Effector memory CD4-positive, alpha-beta T cell (primary cell): ENCODE measurements at regions not wholly inside any gene's neighbourhood (a gene's known extent, or its start where the extent isn't known, plus 50 kb on each side); places are given as distances from the start of the nearest gene placed in this dataset.

Experiments used
- DNase-seq, 3 donors: peaks; one replicate each; pipeline ENCODE4 v3.0.0-alpha.2; 2020
- H3K27ac ChIP-seq: 2 replicates; pipeline ENCODE4 v1.7.0; 2013; ENCODE audit warnings: mild to moderate bottlenecking, low read length, moderate library complexity; ENCODE audit not compliant: insufficient read depth, poor library complexity, severe bottlenecking
- H3K27me3 ChIP-seq: replicated peaks from 2 replicates; pipeline ENCODE4 v1.7.0; 2013; ENCODE audit warnings: mild to moderate bottlenecking, low read length; ENCODE audit not compliant: insufficient read depth, control insufficient read depth, poor library complexity, severe bottlenecking
- H3K36me3 ChIP-seq: 2 replicates; pipeline ENCODE4 v1.7.0; 2013; ENCODE audit warnings: mild to moderate bottlenecking, low read length, moderate library complexity; ENCODE audit not compliant: control insufficient read depth, insufficient read depth
- H3K4me1 ChIP-seq: 2 replicates; pipeline ENCODE4 v1.7.0; 2013; ENCODE audit warnings: low read length, mild to moderate bottlenecking; ENCODE audit not compliant: control insufficient read depth, insufficient read depth, poor library complexity, severe bottlenecking
- H3K4me3 ChIP-seq: 2 replicates; pipeline ENCODE4 v1.7.0; 2013; ENCODE audit warnings: low read length, low read depth, mild to moderate bottlenecking; ENCODE audit not compliant: insufficient read depth, poor library complexity, severe bottlenecking
- H3K9me3 ChIP-seq: 2 replicates; pipeline ENCODE4 v1.7.0; 2013; ENCODE audit warnings: mild to moderate bottlenecking, low read length, moderate library complexity; ENCODE audit not compliant: control insufficient read depth

GRCh38 chr3:70518356-70518755, 205.9 kb upstream of the MDFIC2 start:
- Histone ChIP-seq H3K27ac (no peak overlapping the region), H3K4me3 (no peak overlapping the region), H3K27me3 (no peaks in the 10 kb centered on the region), H3K4me1 (no peaks in the 10 kb centered on the region), H3K36me3 (no peaks in the 10 kb centered on the region), H3K9me3 (no peaks in the 10 kb centered on the region)
- DNase-seq, result no peak

GRCh38 chr3:70517124-70517890, 204.9 kb upstream of the MDFIC2 start:
- Histone ChIP-seq H3K4me1 (no peaks in the 10 kb centered on the region), H3K36me3 (no peaks in the 10 kb centered on the region), H3K27ac (no peak overlapping the region), H3K27me3 (no peaks in the 10 kb centered on the region), H3K9me3 (no peaks in the 10 kb centered on the region), H3K4me3 (no peak overlapping the region)
- no peak for DNase-seq

DNA sequence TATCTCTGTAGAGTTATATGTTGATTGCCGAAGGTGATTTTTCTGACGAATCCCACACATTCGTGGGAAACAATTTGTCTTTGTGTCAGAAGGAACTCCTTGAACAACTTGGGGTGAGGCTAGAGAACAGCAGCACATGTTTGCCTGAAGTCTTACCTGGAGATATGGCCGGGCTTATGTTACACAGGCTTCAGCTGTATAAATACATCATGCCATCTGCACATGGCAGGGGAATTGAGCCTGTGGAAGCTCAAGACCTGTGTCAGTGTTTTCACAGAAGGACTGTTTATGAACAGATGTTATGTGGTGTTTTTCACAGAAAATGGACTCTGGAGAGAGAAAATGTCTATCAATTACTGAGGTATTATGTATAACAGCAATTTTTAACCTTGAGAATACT, 203.6 kb upstream of the MDFIC2 start:
- H3K27me3 ChIP-seq, result no peaks in the 10 kb centered on the region
- H3K36me3 ChIP-seq, result no peaks in the 10 kb centered on the region
- no peaks in the 10 kb centered on the region for H3K4me1 ChIP-seq
- no peak overlapping the region for H3K4me3 ChIP-seq
- H3K9me3 ChIP-seq, result no peaks in the 10 kb centered on the region
- no peak for DNase-seq
- no peak overlapping the region for H3K27ac ChIP-seq

GRCh38 chr3:70507486-70507885, 195.0 kb upstream of the MDFIC2 start:
- H3K27ac ChIP-seq, result no peak overlapping the region
- H3K27me3 ChIP-seq, result no peaks in the 10 kb centered on the region
- no peaks in the 10 kb centered on the region for H3K9me3 ChIP-seq
- H3K36me3 ChIP-seq, result no peaks in the 10 kb centered on the region
- DNase-seq, result no peak
- H3K4me3 ChIP-seq, result no peak overlapping the region
- no peaks in the 10 kb centered on the region for H3K4me1 ChIP-seq

DNA sequence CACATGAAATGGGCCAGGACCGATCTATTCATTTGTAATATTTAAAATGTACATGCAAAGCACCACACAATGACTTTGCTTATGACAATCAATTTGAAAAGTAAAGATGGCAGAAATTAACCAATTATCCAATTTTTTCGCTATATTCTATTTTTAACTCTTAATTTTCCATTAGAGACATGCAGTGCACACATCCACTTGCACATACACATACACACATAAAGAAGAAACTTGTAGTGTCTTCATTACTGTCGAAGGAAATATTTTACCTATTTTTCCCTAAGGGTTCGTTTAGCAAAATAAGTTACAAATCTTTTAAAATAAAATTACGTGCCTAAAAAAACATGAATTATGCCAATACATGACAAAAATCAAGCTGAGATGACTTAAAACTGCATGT, 194.3 kb upstream of the MDFIC2 start:
- Histone ChIP-seq H3K4me1 (no peaks in the 10 kb centered on the region), H3K9me3 (no peaks in the 10 kb centered on the region), H3K36me3 (no peaks in the 10 kb centered on the region), H3K27me3 (no peaks in the 10 kb centered on the region), H3K27ac (no peak overlapping the region), H3K4me3 (no peak overlapping the region)
- DNase-seq, result no peak

DNA sequence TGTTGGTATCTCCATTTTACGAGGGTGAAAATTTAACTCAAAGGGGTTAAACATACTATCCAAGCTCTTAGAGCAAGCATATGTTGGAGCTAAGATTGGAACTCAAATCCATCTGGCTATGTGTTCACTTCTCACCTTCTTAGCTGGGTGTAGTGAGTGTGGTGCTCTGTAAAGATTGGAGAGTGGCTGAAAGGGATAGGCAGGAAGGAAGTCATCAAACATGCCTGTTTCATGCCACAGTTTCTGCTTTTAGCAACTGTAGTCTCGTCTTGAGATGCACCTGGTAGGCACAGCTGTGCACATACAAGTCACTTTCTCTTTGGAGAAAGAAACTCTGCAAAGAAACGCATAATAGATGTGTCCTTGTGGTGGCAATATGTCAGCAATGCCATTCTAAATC, 189.1 kb upstream of the MDFIC2 start:
- H3K27ac ChIP-seq, result no peak overlapping the region
- no peaks in the 10 kb centered on the region for H3K4me1 ChIP-seq
- H3K9me3 ChIP-seq, result no peaks in the 10 kb centered on the region
- H3K36me3 ChIP-seq, result no peaks in the 10 kb centered on the region
- no peak overlapping the region for H3K4me3 ChIP-seq
- no peaks in the 10 kb centered on the region for H3K27me3 ChIP-seq
- no peak for DNase-seq

- Histone ChIP-seq H3K4me1 (no peaks in the 10 kb centered on the region), H3K4me3 (no peak overlapping the region), H3K27me3 (peaks cover 4% of the 10 kb centered on the region), H3K36me3 (no peaks in the 10 kb centered on the region), H3K9me3 (no peaks in the 10 kb centered on the region), H3K27ac (no peak overlapping the region)
- DNase-seq, result no peak
These were observed 176.4 kb upstream of the MDFIC2 start for GRCh38 chr3:70488816-70489215.

DNA sequence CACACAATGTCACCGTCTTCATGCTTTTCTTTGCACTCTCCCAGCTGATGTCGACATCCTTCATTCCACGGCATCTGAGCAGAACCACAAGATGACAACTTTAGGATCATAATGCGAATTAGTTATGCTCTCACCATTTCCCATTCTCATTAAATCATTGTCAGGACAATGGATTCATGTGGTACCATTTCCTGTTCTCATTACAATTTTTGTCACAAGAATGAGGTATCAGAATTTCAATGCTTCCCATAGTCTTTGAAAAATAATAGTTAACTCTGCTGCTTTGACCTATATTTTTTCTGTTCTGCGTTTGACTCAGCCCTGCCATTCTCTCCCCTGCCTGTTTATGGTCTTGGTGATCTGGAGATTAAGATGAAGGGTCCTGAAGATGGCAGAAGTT, 175.7 kb upstream of the MDFIC2 start:
- peaks cover 4% of the 10 kb centered on the region for H3K27me3 ChIP-seq
- no peaks in the 10 kb centered on the region for H3K4me1 ChIP-seq
- no peak for DNase-seq
- H3K27ac ChIP-seq, result no peak overlapping the region
- H3K4me3 ChIP-seq, result no peak overlapping the region
- H3K36me3 ChIP-seq, result no peaks in the 10 kb centered on the region
- H3K9me3 ChIP-seq, result no peaks in the 10 kb centered on the region

DNA sequence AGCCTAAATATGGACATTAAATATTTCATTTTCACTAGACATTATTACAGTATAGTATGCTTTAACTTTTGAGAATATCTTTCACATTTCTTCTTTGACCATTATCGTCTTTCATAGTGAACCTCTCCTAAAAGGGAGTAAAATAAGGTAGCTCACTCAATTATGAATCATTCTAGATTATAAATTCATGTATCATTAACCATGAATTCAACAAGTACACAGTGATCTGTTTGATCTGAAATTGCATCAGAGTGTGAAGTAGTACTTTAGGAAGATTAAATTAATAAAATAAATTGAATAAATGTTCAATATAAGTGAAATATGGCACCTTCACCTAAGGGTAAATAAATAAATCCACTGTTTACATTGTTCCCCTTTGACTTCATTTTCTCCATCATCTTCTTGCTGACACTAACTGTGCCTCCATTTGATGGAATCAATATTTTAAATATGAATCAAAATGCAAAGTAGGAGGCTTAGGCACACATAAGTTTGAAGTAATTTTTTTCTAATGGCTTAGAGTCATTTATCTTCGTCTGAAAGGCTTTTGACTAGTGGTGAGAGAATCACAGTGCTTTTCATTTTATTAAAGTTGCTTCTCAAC, 174.1 kb upstream of the MDFIC2 start:
- Histone ChIP-seq H3K4me3 (no peak overlapping the region), H3K9me3 (no peaks in the 10 kb centered on the region), H3K4me1 (no peaks in the 10 kb centered on the region), H3K27me3 (no peaks in the 10 kb centered on the region), H3K27ac (no peak overlapping the region), H3K36me3 (no peaks in the 10 kb centered on the region)
- DNase-seq, result no peak

DNA sequence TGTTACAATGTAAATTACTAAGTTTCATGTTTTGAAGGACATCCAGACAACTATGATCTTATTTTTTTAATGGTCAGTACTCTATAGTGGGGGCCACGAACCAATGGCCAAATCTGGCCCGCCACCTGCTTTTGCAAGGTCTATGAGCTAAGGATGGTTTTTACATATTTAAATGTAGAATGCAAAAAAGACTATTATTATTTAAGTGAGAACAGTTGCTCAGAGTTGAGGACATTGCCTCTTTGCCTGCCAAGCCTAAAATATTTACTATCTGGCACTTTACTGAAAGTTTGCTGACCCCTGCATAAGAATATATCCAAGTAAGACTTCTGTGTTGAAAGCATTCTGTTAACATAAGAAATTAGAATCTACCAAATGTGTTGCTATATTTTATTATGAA, 163.7 kb upstream of the MDFIC2 start:
- Histone ChIP-seq H3K36me3 (no peaks in the 10 kb centered on the region), H3K4me1 (no peaks in the 10 kb centered on the region), H3K27ac (no peak overlapping the region), H3K9me3 (no peaks in the 10 kb centered on the region), H3K4me3 (no peak overlapping the region), H3K27me3 (no peaks in the 10 kb centered on the region)
- DNase-seq, result no peak
